ENCODE measurements at regions not wholly inside any gene's neighbourhood (a gene's known extent, or its start where the extent isn't known, plus 50 kb on each side); places are given as distances from the start of the nearest gene placed in this dataset.

GRCh38 chr10:106179430-106179829, 985.1 kb downstream of the SORCS1 start:
- TF ChIP-seq CTCF (conservative IDR thresholded peaks at IDR 0.05; ENCODE audit: low read depth in 2 of 2), result no peak
- no peak for TF ChIP-seq EZH2 (IDR thresholded peaks at IDR 0.05; ENCODE audit: low read depth, unreplicated experiment)
- no peak for TF ChIP-seq REST (IDR thresholded peaks at IDR 0.05; ENCODE audit: unreplicated experiment)
- TF ChIP-seq POLR2AphosphoS5 (IDR thresholded peaks at IDR 0.05; ENCODE audit: low read depth), result no peak

All from GM23338 (cell line).